Heart left ventricle (tissue), 13 donors: ENCODE measurements at regions not wholly inside any gene's neighbourhood (a gene's known extent, or its start where the extent isn't known, plus 50 kb on each side); places are given as distances from the start of the nearest gene placed in this dataset.

ENCODE experiments used
- CTCF ChIP-seq, 12 donors: fragments of 200-600 bp; sonication (generic) in 4 of 12; IDR thresholded peaks; one replicate each; pipeline versions ENCODE4 v1.5.0 to v1.8.0; 2018 to 2022; ENCODE audit warnings: antibody characterized with exemption in 12 of 12, mild to moderate bottlenecking in 5 of 12
- POLR2A ChIP-seq, 2 donors: fragments of 450-650 bp; IDR thresholded peaks; one replicate each; pipeline ENCODE4 v1.6.1; 2017; ENCODE audit warnings: antibody characterized with exemption in 2 of 2, mild to moderate bottlenecking in 2 of 2, moderate library complexity in 2 of 2
- donor health status: ischemic (EF 13 %, LVEDD 7.1; RV severe dilation, severe dysfunction).
- donor health status: DM: no; HTN: yes; CAD: no.
- donor health status: DM: no; HTN: no; CAD: no.
- donor health status: ischemic (EF 25% LVEDD 6.9; RV normal size, moderate dysfunction).
- donor health status: ischemic (EF 25% LVEDD 5.7; RV mildly dilated, moderate dysfunction).
- donor health status: ischemic (EF 35%, LVEDD 5.7; RV mildly dilated, moderate dysfunction).
- donor health status: nonischemic (EF 11% LVEDD 7.7; RV severe dilation, severe dysfunction).
- donor health status: DM: yes; HTN: yes; CAD: no.
- donor health status: PGD.
- donor health status: ischemic (EF 29% LVEDD 5.4; RV normal size, mild dysfunction).
- donor health status: nonischemic (EF 23%, LVEDD 6.1; RV moderate dilation, normal function).

GRCh38 chr5:168176941-168177340 is 114.5 kb upstream of the WWC1 start:
- TF ChIP-seq CTCF (IDR thresholded peaks at IDR 0.05) (no peak), POLR2A (IDR thresholded peaks at IDR 0.05) (no peak)
